Kasumi-1 (cell line): ENCODE measurements at regions not wholly inside any gene's neighbourhood (a gene's known extent, or its start where the extent isn't known, plus 50 kb on each side); places are given as distances from the start of the nearest gene placed in this dataset.
"Not testable (repeated sequence)": the region's sequence is repeated elsewhere in the genome, so short reads cannot be mapped to it uniquely, and the experiment has no call there.

ENCODE experiments used
- DNase-seq, 2 experiments: peaks; one replicate each; lab custom pipeline; 2025; lab: John Stamatoyannopoulos, UW

DNA sequence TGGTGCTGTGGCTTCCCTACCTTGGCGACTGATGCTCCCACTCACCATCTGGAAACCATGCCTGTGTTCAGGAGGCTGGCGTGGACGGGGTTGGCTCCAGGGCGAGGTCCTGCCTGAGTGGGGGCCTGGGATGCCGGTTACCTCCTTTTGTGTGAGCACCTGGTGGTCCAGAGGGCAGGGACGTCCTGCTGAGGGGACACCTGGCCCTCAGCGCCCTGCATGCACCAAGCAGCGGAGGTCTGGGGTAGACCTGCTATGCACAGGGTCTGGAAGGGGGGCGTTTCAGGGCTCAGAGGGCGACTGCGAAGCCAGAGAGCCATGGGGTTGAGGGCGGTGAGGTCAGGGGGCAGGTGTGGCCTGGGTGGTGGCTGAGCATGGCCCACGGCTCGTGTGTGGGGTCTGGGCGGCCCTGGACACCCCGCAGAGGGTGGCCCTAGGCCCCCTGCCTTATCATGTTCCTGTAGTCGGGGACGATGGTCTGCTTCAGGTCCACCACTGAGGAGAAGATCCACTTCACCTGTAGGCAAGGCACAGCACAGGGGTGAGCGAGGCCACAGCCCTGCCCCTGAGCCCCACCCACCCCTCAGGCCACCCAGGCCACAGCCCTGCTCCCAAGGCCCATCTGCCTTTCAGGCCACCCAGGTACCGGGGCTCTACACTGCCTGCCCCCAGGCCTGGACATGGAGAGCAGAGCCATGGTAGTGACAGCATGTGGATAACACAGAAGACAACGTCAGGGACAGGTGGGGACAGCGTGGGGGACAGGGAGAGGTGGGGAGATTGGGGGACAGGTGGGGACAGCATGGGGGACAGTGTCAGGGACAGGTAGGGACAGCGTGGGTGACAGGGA, 95.3 kb downstream of the TMEM121 start:
- DNase-seq = not testable (repeated sequence)

DNA sequence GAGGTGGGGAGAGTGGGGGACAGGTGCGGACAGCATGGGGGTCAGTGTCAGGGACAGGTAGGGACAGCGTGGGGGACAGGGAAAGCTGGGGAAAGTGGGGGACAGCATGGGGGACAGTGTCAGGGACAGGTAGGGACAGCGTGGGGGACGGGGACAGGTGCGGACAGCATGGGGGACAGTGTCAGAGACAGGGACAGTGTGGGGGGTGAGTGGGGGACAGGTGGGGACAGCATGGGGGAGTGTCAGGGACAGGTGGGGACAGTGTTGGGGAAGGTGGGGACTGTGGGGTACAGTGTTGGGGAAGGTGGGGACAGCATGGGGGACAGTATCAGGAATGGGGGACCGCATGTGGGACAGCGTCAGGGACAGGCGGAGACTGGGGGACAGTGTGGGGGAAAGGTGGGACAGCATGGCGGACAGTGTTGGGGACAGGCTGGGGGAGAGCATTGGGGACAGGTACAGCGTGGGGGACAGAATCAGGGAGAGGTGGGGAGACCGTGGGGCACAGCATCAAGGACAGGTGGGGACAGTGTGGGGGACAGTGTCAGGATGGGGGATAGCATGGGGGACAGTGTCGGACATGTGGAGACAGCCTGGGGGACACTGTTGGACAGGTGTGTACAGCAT, 96.1 kb downstream of the TMEM121 start:
- DNase-seq = no peak

DNA sequence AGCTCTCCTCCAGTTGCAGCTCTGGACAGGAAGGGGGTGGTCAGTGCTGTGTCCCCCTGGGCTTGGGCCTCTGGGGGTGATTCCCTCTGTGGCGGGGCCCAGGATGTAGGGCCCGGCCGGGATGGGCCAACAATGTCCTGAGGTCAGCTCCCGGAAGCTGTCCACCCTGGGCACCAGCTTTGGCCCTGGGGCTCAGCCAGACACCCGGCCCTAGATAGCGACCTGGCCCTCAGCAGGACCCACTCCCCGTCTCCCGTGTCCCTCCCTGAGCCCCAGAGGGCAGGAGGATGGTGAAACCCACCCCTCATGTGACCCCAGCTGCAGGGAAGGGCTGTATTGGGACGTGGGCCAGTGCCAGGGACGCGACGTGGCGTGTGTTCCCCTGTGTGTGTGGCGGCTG, 96.8 kb downstream of the TMEM121 start:
- DNase-seq = not testable (repeated sequence)

DNA sequence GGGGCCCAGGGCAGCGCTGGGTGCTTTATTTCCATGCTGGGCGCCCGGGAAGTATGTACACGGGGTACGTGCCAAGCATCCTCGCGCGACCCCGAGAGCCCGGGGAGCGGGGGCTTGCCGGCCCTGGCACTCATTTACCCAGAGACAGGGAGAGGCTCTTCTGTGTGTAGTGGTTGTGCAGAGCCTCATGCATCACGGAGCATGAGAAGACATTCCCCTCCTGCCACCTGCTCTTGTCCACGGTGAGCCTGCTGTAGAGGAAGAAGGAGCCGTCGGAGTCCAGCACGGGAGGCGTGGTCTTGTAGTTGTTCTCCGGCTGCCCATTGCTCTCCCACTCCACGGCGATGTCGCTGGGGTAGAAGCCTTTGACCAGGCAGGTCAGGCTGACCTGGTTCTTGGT, 98.0 kb downstream of the TMEM121 start:
- DNase-seq = not testable (repeated sequence)

DNA sequence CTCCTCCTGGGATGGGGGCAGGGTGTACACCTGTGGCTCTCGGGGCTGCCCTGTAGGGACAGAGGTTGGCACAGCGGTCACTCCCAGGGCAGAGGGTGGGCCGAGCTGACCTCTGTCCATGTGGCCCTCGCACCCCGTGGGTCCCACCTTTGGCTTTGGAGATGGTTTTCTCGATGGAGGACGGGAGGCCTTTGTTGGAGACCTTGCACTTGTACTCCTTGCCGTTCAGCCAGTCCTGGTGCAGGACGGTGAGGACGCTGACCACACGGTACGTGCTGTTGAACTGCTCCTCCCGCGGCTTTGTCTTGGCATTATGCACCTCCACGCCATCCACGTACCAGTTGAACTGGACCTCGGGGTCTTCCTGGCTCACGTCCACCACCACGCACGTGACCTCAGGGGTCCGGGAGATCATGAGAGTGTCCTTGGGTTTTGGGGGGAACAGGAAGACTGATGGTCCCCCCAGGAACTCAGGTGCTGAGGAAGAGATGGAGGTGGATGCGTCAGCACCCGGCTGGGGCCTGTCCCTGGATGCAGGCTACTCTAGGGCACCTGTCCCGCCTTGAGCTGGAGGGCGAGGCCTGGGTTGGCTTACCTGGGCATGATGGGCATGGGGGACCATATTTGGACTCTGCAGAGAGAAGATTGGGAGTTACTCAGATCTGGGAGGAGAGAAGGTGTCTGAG, 98.5 kb downstream of the TMEM121 start:
- not testable (repeated sequence) for DNase-seq

DNA sequence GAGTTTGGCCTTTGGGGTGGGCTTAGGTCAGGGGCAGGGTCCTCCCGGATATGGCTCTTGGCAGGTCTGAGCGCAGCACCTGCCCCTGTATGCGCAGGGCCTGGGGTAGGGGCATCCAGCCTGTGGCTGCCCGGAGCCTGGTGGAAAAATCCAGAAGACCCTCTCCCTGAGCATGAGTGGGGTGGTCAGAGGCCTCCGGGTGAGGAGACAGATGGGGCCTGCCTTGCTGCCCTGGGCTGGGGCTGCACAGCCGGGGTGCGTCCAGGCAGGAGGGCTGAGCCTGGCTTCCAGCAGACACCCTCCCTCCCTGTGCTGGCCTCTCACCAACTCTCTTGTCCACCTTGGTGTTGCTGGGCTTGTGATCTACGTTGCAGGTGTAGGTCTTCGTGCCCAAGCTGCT, 99.1 kb downstream of the TMEM121 start:
- not testable (repeated sequence) for DNase-seq

DNA sequence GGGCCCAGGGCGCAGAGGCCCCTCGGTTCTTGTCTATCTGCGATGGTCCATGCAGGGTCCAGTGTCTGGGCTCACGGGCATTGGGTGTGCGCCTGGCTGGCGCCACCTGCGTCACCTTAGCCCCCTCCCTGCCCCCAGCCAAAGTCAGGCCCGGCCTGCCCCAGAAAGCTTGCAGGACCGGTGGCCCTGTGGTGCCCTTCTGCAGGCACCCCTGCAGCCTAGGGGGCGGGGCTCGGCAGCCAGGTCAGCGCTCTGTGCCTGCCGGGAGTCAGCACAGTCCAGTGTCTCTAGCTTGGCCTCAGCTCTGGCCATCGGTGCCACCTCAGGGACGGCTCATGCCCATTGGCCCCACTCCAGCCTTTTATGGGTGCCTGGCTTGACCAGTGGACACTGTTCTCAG, 99.7 kb downstream of the TMEM121 start:
- not testable (repeated sequence) for DNase-seq

DNA sequence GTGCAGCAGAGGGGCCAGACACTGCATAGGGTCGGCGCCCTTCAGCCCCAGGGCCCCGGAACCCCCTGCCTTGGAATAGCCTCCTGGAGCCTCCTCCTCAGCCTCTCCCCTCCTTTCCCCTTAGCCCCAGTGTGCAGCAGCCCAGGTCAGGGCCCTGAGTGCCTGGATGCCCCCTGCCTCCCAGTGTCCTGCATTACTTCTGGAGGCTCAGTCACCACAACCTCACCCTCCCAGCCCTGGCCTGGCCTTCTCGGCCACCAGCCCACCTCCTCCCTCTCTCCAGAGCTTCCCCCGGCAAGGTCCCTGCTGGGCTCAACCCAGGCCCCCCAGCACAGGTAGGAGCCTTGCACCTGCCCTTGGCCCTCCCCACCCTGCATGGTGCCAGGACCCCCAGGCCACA, 100.3 kb downstream of the TMEM121 start:
- DNase-seq = not testable (repeated sequence)

DNA sequence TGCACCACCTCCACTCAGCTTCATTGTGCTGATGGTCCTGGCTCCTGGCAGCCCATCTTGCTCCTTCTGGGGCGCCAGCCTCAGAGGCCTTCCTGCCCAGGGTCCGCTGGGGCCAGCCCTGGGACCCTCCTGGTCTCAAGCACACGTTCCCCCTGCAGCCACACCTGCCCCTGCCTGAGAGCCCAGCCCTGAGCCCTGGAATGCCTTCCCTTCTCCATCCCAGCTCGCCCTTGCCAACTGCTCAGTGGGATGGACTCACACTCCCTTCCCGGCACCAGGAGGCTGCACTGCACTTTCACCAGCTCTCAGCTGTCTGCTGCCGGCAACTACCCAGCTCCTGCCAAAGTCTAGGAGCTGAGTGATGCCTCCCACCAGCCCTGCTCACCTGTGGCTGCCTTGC, 100.9 kb downstream of the TMEM121 start:
- not testable (repeated sequence) for DNase-seq

DNA sequence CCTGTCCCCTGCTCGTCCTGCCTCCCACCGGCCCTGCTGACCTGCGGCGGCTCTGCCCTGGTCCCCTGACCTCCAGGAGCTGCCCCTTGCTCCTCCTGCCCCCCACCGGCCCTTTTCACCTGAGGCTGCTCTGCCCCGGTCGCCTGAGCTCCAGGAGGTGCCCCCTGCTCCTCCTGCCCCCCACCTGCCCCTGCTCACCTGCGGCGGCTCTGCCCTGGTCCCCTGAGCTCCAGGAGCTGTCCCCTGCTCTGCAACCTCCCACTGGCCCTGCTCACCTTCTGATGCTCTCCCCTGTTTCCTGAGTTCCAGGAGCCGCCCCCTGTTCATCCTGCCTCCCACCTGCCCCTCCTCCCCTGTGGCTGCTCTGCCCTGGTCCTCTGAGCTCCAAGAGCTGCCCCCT, 101.3 kb downstream of the TMEM121 start:
- DNase-seq = no peak

DNA sequence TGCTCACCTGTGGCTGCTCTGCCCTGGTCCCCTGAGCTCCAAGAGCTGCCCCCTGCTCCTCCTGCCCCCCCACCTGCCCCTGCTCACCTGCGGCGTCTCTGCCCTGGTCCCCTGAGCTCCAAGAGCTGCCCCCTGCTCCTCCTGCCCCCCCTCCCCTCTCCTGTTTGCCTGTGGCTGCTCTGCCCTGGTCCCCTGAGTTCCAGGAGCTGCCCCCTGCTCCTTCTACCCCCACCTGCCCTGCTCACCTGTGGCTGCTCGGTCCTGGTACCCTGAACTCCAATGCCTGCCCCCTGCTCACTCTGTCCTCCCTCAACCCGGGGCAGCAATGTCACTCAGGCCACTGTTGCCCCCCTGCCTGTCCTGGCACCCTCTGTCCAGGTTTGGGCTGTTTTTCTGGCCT, 101.7 kb downstream of the TMEM121 start:
- DNase-seq = not testable (repeated sequence)

DNA sequence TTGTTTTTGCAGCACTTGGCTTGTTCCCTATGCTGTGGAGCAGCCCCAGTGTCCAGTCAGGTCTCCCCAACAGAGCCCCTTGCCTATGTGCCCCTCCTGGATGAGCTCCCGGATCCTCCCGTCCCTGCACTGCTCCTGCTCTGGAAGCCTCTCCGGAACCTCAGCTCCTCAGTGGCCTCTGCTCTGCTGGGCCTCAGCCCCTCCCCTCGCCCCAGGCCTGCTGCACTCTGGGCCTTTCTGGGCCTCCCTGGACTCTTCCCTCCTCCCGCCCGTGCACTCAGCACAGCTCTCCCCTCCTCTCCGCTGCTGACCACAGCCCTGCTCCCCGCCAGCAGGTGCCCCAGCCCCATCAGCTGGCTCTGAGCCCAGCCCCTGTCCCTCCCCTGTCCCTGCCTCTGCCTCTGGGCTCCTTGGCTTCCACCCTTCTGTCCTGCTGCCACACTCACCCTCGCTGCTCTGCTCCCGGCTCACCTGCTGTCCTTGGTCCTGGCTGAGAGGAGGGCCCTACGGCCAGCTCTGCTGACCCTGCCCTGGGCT, 102.2 kb downstream of the TMEM121 start:
- DNase-seq = not testable (repeated sequence)

DNA sequence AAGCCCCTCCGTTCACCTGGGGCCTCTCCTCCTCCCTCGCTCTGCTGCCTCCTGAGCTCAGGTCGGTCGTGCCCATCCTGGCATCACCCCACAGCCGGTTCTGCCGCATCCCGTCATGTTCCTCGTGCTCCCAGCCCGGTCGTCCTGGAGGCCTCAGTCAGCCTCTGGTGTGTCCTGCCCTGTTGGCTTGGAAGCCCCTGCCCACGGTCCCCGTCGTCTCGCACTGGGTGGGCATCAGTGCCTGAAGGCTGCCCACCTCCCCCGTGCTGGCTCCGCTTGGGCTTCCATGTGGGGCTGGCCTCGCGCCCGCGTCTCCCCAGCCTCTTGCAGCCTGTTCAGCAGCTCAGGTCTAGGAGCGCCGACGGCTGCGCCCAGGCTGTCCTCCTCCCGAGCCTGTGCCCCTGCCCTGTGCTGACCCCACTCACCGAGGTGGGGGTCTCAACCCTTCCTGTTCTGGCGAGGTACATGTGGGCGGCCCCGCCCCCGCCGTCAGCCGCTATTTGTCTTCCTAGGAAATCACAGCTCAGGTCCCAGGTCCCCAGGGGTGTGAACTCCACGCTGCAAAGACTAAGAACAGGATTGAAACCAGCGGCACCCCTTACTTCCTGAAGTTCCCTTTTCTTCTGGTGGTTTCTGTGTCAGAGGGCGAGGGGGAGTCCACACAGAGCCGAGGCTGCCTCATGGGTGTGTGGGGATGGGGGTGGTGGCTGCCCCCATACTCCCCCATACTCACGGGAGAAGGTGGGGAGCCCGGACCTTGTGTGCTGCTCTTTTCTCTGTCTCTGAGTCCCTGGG, 102.9 kb downstream of the TMEM121 start:
- not testable (repeated sequence) for DNase-seq

DNA sequence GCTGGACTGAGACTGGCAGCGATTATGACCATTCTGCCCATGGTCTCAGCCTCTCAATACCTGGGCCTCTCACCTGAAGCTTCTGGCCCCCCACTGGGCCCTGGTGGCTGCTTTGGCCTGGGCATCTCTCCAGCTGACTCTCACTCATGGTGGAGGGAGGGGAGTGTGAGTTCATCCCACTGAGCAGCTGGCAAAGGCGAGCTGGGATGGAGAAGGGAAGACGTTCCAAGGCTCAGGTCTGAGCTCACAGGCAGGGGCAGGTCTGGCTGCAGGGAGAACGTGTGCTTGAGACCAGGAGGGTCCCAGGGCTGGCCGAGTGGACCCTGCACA, 103.5 kb downstream of the TMEM121 start:
- DNase-seq = no peak

DNA sequence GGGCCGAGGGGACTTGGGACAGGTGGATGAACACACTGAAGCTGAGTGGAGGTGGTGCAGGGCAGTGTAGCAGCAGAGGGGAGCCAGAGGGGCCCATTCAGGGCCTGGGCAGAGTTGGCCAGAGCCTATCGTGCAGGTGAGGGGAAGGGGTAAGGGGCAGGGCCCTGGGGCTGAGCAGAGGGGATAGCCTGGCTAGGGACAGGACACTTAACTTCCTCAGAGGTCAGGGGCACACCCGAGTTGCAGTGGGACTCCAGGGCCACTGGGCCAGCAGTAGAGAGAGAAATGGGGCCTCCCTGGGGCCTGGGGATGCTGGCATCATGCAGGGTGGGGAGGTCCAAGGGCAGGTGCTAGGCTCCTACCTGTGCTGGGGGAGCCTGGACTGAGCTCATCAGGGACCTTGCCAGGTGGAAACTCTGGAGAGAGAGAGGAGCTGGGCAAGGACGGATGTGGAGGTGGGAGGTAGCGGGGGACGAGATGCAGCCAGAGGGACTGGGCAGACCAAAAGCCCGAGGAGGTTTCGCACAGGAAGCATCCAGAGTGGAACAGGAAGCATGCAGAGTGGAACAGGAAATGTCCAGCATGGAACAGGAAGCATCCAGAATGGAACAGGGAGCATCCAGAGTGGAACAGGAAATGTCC, 104.0 kb downstream of the TMEM121 start:
- DNase-seq = not testable (repeated sequence)

DNA sequence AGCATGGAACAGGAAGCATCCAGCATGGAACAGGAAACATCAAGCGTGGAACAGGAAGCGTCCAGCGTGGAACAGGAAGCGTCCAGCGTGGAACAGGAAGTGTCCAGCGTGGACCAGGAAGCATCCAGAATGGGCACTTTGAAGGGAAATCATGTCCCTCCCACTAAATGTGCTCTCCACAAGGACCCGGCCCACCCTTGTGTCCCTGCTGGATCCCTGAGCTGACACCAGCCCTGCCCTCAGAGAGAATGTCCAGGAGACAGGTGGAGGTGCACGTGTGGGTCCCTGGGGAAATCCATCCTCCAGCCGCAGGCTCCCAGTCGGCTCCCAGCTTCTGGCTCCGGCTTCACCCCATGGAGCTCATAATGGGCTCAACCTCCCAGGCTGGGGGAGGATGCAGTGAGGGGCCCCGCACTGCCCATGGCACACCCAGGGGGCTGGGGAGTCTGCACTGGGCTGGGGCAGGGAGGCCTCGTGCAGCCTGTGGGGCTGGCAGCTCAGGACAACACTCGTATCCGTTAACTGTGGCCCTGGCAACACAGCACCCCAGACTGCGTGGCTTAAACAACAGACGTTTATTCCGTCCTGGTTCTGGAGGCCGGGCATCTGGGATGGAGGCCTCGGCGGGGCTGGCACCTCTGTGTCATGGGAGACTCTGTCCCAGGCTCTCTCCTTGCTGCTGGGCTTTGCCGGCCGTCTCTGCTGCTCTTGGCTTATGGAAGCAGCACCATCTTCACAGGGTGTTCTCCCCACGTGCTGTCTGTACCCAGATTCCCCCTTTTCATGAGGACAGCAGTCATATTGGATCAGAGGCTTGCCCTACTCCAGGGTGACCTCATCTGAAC, 104.8 kb downstream of the TMEM121 start:
- not testable (repeated sequence) for DNase-seq

DNA sequence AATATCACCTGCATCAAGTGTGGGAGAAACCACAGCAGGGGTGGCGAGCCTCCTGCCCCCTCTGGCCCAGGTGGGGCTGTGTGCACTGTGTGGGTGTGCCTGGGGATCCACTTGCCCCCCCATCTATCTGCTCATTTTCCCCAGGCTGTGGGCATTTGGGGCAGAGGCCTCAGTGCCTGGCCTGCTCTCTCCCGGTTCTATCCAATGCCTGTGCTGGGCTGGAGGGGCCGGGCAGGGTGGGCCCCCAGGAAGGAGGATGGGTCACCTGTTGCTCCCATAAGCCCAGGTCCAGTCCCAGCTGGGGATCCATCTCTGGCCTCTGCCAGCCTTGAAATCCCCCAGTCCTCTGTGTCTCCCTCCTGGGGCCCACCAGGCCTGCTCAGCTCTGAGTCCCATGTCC, 105.6 kb downstream of the TMEM121 start:
- DNase-seq = no peak

DNA sequence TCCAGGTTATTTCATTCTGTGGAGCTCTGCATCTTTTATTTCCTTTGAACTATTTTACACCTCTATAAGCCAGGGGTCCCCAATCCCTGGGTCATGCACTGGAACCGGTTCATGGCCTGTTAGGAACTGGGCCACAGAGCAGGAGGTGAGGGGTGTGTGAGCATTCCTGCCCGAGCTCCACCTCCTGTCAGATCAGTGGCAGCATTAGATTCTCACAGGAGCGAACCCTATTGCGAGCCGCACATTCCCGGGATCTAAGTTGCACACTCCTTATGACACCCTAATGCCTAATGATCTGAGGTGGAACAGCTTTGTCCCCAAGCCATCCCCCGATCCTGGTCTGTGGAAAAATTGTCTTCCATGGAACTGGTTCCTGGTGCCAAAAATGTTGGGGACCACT, 107.2 kb downstream of the TMEM121 start:
- not testable (repeated sequence) for DNase-seq

DNA sequence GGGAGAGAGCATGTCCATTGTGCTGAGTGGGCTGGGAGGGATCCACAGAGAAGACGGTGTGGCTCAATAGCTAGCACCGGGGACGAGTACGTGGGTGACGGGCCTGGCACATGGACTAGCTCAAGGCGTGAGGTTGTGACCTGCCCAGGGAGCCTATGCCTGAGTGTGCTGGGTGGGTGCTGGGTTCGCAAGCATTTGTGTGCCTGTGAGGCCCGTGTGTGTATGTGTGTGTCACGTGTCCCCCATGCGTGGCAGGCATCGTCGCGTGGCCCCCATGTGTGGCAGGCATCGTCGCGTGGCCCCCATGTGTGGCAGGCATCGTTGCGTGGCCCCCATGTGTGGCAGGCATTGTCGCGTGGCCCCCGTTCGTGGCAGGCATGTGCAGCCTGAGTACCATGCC, 109.2 kb downstream of the TMEM121 start:
- no peak for DNase-seq

DNA sequence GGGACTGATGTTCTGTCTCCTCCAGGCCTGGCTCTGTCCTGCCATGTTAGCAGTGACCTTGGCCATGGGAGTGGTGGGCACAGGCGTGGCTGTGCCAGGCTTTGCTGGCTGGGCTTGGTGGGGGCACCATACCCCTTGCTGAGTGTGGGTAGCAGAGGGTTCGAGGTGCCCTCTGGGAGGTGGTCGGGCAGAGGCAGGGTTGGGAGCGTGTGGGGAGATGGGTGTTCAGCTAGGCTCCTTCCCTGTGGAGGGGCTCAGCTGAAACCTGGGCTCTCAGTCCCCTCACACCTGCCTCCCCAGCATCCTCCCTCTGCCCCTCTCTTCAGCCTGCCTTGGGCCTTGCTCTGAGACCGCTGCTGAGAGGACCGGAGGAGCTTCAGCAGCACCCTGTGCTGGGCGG, 109.6 kb downstream of the TMEM121 start:
- not testable (repeated sequence) for DNase-seq
